ENCODE measurements at regions not wholly inside any gene's neighbourhood (a gene's known extent, or its start where the extent isn't known, plus 50 kb on each side); places are given as distances from the start of the nearest gene placed in this dataset. TPM values are rescaled to one million over a fixed set of nuclear protein-coding genes. Genes with fewer than 3 reads are reported as not detected.

- no peak for TF ChIP-seq CTCF (IDR thresholded peaks at IDR 0.05; ENCODE audit: insufficient read depth, low read depth, low read length)
- DNase-seq (ENCODE audit: low read depth) = no peak
- no peak overlapping the region for H3K4me3 ChIP-seq (ENCODE audit: low read depth, low read length)
Measured at GRCh38 chrX:22889819-22890218, 109.9 kb upstream of the DDX53 start.

- DNase-seq (ENCODE audit: low read depth) = no peak
- no peak for TF ChIP-seq CTCF (IDR thresholded peaks at IDR 0.05; ENCODE audit: insufficient read depth, low read depth, low read length)
- H3K4me3 ChIP-seq (ENCODE audit: low read depth, low read length) = no peak overlapping the region
Measured at GRCh38 chrX:22912616-22913015, 87.1 kb upstream of the DDX53 start.

GRCh38 chrX:22922961-22923360, 76.8 kb upstream of the DDX53 start:
- no peak overlapping the region for H3K4me3 ChIP-seq (ENCODE audit: low read depth, low read length)
- DNase-seq (ENCODE audit: low read depth) = peak; percentile 63
- TF ChIP-seq CTCF (IDR thresholded peaks at IDR 0.05; ENCODE audit: insufficient read depth, low read depth, low read length) = no peak

GRCh38 chrX:22934640-22935039, 65.1 kb upstream of the DDX53 start:
- no peak for TF ChIP-seq CTCF (IDR thresholded peaks at IDR 0.05; ENCODE audit: insufficient read depth, low read depth, low read length)

GRCh38 chrX:22944945-22945344, 54.8 kb upstream of the DDX53 start:
- H3K4me3 ChIP-seq (ENCODE audit: low read depth, low read length) = no peak overlapping the region
- no peak for TF ChIP-seq CTCF (IDR thresholded peaks at IDR 0.05; ENCODE audit: insufficient read depth, low read depth, low read length)
- no peak for DNase-seq (ENCODE audit: low read depth)

More at GRCh38 chrX:22934640-22935039, 65.1 kb upstream of the DDX53 start:
- no peak overlapping the region for H3K4me3 ChIP-seq (ENCODE audit: low read depth, low read length)
- no peak for DNase-seq (ENCODE audit: low read depth)

Small RNA genes in the stretch of these regions (small RNA-seq; reads per million reads assigned to genes)
- gene RNU6-266P = not detected
